ENCODE measurements at regions not wholly inside any gene's neighbourhood (a gene's known extent, or its start where the extent isn't known, plus 50 kb on each side); places are given as distances from the start of the nearest gene placed in this dataset.
A peak's percentile ranks its signal among the peaks of the same experiment; 100 is the strongest.

- TF ChIP-seq CTCF (conservative IDR thresholded peaks at IDR 0.05; ENCODE audit: low read depth) = no peak
- CTCF ChIA-PET = interaction anchor here (0.7 kb wide), 1 partner anchor 30 kb away, joined by 7 read pairs; no protein-coding TSS in a partner anchor
- H3K27ac ChIP-seq = no peak overlapping the region
- POLR2A ChIA-PET (ENCODE audit: low non-redundant PET) = no interaction called here
- no peak for DNase-seq (ENCODE audit: low spot score)
Measured at GRCh38 chr2:146366276-146366675, 1478.6 kb upstream of the ACVR2A start.

GRCh38 chr2:146365041-146365440 lies 1479.8 kb upstream of the ACVR2A start:
- no peak overlapping the region for H3K27ac ChIP-seq
- no peak for DNase-seq (ENCODE audit: low spot score)
- CTCF ChIA-PET = no interaction called here
- POLR2A ChIA-PET (ENCODE audit: low non-redundant PET) = no interaction called here
- TF ChIP-seq CTCF (conservative IDR thresholded peaks at IDR 0.05; ENCODE audit: low read depth) = no peak

GRCh38 chr2:146363731-146364130 lies 1481.1 kb upstream of the ACVR2A start:
- no peak overlapping the region for H3K27ac ChIP-seq
- ChIA-PET CTCF (no interaction called here), POLR2A (ENCODE audit: low non-redundant PET) (no interaction called here)
- no peak for TF ChIP-seq CTCF (conservative IDR thresholded peaks at IDR 0.05; ENCODE audit: low read depth)
- DNase-seq (ENCODE audit: low spot score) = no peak

GRCh38 chr2:146351689-146352088 lies 1493.1 kb upstream of the ACVR2A start:
- POLR2A ChIA-PET (ENCODE audit: low non-redundant PET) = no interaction called here
- TF ChIP-seq CTCF (conservative IDR thresholded peaks at IDR 0.05; ENCODE audit: low read depth) = no peak
- DNase-seq (ENCODE audit: low spot score) = no peak
- CTCF ChIA-PET = interaction anchor here (0.7 kb wide), 1 partner anchor 43 kb away, joined by 4 read pairs; no protein-coding TSS in a partner anchor
- H3K27ac ChIP-seq = no peak overlapping the region

- DNase-seq (ENCODE audit: low spot score) = no peak
- ChIA-PET CTCF (no interaction called here), POLR2A (ENCODE audit: low non-redundant PET) (no interaction called here)
- no peak for TF ChIP-seq CTCF (conservative IDR thresholded peaks at IDR 0.05; ENCODE audit: low read depth)
- no peak overlapping the region for H3K27ac ChIP-seq
Measured at GRCh38 chr2:146349334-146349733, 1495.5 kb upstream of the ACVR2A start.

- ChIA-PET CTCF (interaction anchor here (0.6 kb wide), 1 partner anchor 56 kb away, joined by 3 read pairs; no protein-coding TSS in a partner anchor), POLR2A (ENCODE audit: low non-redundant PET) (no interaction called here)
- peak; percentile 1 for DNase-seq (ENCODE audit: low spot score)
- H3K27ac ChIP-seq = no peak overlapping the region
- no peak for TF ChIP-seq CTCF (conservative IDR thresholded peaks at IDR 0.05; ENCODE audit: low read depth)
Measured at GRCh38 chr2:146324951-146325350, 1519.9 kb upstream of the ACVR2A start.

- no peak for DNase-seq (ENCODE audit: low spot score)
- H3K27ac ChIP-seq = no peak overlapping the region
- TF ChIP-seq CTCF (conservative IDR thresholded peaks at IDR 0.05; ENCODE audit: low read depth) = no peak
- CTCF ChIA-PET = interaction anchor here (0.6 to 0.7 kb wide), 2 partner anchors 341 to 613 kb away, joined by 3 read pairs; no protein-coding TSS in a partner anchor
- POLR2A ChIA-PET (ENCODE audit: low non-redundant PET) = no interaction called here
Measured at GRCh38 chr2:146323564-146323963, 1521.3 kb upstream of the ACVR2A start.
